ENCODE measurements at regions not wholly inside any gene's neighbourhood (a gene's known extent, or its start where the extent isn't known, plus 50 kb on each side); places are given as distances from the start of the nearest gene placed in this dataset.
"Not testable (repeated sequence)": the region's sequence is repeated elsewhere in the genome, so short reads cannot be mapped to it uniquely, and the experiment has no call there.

- CTCF ChIA-PET: interaction anchor here (1.3 to 1.5 kb wide), 2 partner anchors 8 to 27 kb away, joined by 4 to 5 read pairs; no protein-coding TSS in a partner anchor
- no peaks in the 10 kb centered on the region for H3K36me3 ChIP-seq (ENCODE audit: control insufficient read depth in 4 of 4, insufficient read depth in 4 of 4, low read length in 3 of 4)
- DNase-seq: no peak
- H3K9me3 ChIP-seq (ENCODE audit: control extremely low read depth in 1 of 5, control insufficient read depth in 4 of 5, insufficient read depth in 2 of 5, low read depth in 1 of 5, low read length in 4 of 5): no peaks in the 10 kb centered on the region
- H3K4me1 ChIP-seq (ENCODE audit: control extremely low read depth in 1 of 4, control insufficient read depth in 4 of 4, insufficient read depth in 4 of 4, low read length in 3 of 4): peaks cover 3 to 14% (median 8%) of the 10 kb centered on the region in 4 experiments
- no peak overlapping the region for H3K27ac ChIP-seq (ENCODE audit: insufficient read depth in 1 of 2, low read depth in 1 of 2, low read length in 2 of 2, poor library complexity in 1 of 2, severe bottlenecking in 2 of 2)
- no peaks in the 10 kb centered on the region for H3K27me3 ChIP-seq (replicated peaks in 2 of 5; ENCODE audit: control insufficient read depth in 4 of 5, insufficient read depth in 5 of 5, low read length in 4 of 5)
- no peak overlapping the region for H3K4me3 ChIP-seq (ENCODE audit: control insufficient read depth in 1 of 7, extremely low read depth in 1 of 7, insufficient read depth in 4 of 7, low read depth in 2 of 7, low read length in 6 of 7)
- WGBS (ENCODE audit: insufficient coverage): 100% methylated on average over 2 of the region's 3 CpGs
- POLR2A ChIA-PET: no interaction called here
Measured at GRCh38 chr9:107780960-107781359, 291.4 kb upstream of the KLF4 start.

- no peak overlapping the region for H3K4me3 ChIP-seq (ENCODE audit: control insufficient read depth in 1 of 7, extremely low read depth in 1 of 7, insufficient read depth in 4 of 7, low read depth in 2 of 7, low read length in 6 of 7)
- peaks cover 3 to 14% (median 8%) of the 10 kb centered on the region in 4 experiments for H3K4me1 ChIP-seq (ENCODE audit: control extremely low read depth in 1 of 4, control insufficient read depth in 4 of 4, insufficient read depth in 4 of 4, low read length in 3 of 4)
- no peak for DNase-seq
- H3K27me3 ChIP-seq (replicated peaks in 2 of 5; ENCODE audit: control insufficient read depth in 4 of 5, insufficient read depth in 5 of 5, low read length in 4 of 5): no peaks in the 10 kb centered on the region
- POLR2A ChIA-PET: no interaction called here
- CTCF ChIA-PET: no interaction called here
- H3K27ac ChIP-seq (ENCODE audit: insufficient read depth in 1 of 2, low read depth in 1 of 2, low read length in 2 of 2, poor library complexity in 1 of 2, severe bottlenecking in 2 of 2): no peak overlapping the region
- no peaks in the 10 kb centered on the region for H3K9me3 ChIP-seq (ENCODE audit: control extremely low read depth in 1 of 5, control insufficient read depth in 4 of 5, insufficient read depth in 2 of 5, low read depth in 1 of 5, low read length in 4 of 5)
- WGBS (ENCODE audit: insufficient coverage): 100% methylated on average over 1 of the region's 3 CpGs
- H3K36me3 ChIP-seq (ENCODE audit: control insufficient read depth in 4 of 4, insufficient read depth in 4 of 4, low read length in 3 of 4): no peaks in the 10 kb centered on the region
Measured at GRCh38 chr9:107779731-107780130, 290.2 kb upstream of the KLF4 start.

DNA sequence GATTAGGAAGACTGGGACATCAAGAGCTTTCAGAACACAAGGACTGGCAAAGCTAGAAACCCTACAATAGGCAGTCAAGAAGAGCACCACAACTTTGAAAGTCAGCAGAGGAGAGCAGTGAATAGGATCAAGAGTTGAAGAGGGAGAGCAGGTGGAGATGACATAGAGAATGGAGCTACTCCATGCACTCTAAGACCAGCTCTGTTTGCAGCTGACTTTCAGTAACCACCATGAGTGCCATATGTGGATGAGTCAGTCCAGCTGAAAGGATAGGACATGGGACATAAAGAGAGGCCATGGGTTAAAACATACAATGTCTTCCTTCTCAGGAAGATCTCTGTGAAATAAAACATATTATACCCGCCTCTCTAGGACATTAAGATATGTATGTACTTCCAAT, 289.1 kb upstream of the KLF4 start:
- CTCF ChIA-PET: no interaction called here
- POLR2A ChIA-PET: no interaction called here
- no CpG with 5 or more reads among the region's 1 CpG for WGBS (ENCODE audit: insufficient coverage)

GRCh38 chr9:107774099-107774498, 284.5 kb upstream of the KLF4 start:
- peaks cover 0 to 11% (median 6%) of the 10 kb centered on the region in 5 experiments for H3K9me3 ChIP-seq (ENCODE audit: control extremely low read depth in 1 of 5, control insufficient read depth in 4 of 5, insufficient read depth in 2 of 5, low read depth in 1 of 5, low read length in 4 of 5)
- H3K4me3 ChIP-seq (ENCODE audit: control insufficient read depth in 1 of 7, extremely low read depth in 1 of 7, insufficient read depth in 4 of 7, low read depth in 2 of 7, low read length in 6 of 7); H3K27ac ChIP-seq (ENCODE audit: insufficient read depth in 1 of 2, low read depth in 1 of 2, low read length in 2 of 2, poor library complexity in 1 of 2, severe bottlenecking in 2 of 2); H3K4me1 ChIP-seq (ENCODE audit: control extremely low read depth in 1 of 4, control insufficient read depth in 4 of 4, insufficient read depth in 4 of 4, low read length in 3 of 4); H3K36me3 ChIP-seq (ENCODE audit: control insufficient read depth in 4 of 4, insufficient read depth in 4 of 4, low read length in 3 of 4); POLR2A ChIA-PET; H3K27me3 ChIP-seq (replicated peaks in 2 of 5; ENCODE audit: control insufficient read depth in 4 of 5, insufficient read depth in 5 of 5, low read length in 4 of 5): not testable (repeated sequence)
- CTCF ChIA-PET: interaction anchor here (1.0 kb wide), 1 partner anchor 8 kb away, joined by 3 read pairs; no protein-coding TSS in a partner anchor
- WGBS (ENCODE audit: insufficient coverage): no CpG with 5 or more reads among the region's 2 CpGs
- DNase-seq: peak in 1 of 3 donors; percentile 24

More for the DNA sequence above, 289.1 kb upstream of the KLF4 start:
- DNase-seq: no peak
- no peak overlapping the region for H3K27ac ChIP-seq (ENCODE audit: insufficient read depth in 1 of 2, low read depth in 1 of 2, low read length in 2 of 2, poor library complexity in 1 of 2, severe bottlenecking in 2 of 2)
- no peaks in the 10 kb centered on the region for H3K27me3 ChIP-seq (replicated peaks in 2 of 5; ENCODE audit: control insufficient read depth in 4 of 5, insufficient read depth in 5 of 5, low read length in 4 of 5)
- peaks cover 0 to 2% (median 0%) of the 10 kb centered on the region in 5 experiments for H3K9me3 ChIP-seq (ENCODE audit: control extremely low read depth in 1 of 5, control insufficient read depth in 4 of 5, insufficient read depth in 2 of 5, low read depth in 1 of 5, low read length in 4 of 5)
- no peak overlapping the region for H3K4me3 ChIP-seq (ENCODE audit: control insufficient read depth in 1 of 7, extremely low read depth in 1 of 7, insufficient read depth in 4 of 7, low read depth in 2 of 7, low read length in 6 of 7)
- H3K4me1 ChIP-seq (ENCODE audit: control extremely low read depth in 1 of 4, control insufficient read depth in 4 of 4, insufficient read depth in 4 of 4, low read length in 3 of 4): peaks cover 0 to 11% (median 6%) of the 10 kb centered on the region in 4 experiments
- no peaks in the 10 kb centered on the region for H3K36me3 ChIP-seq (ENCODE audit: control insufficient read depth in 4 of 4, insufficient read depth in 4 of 4, low read length in 3 of 4)

GRCh38 chr9:107772988-107773387, 283.4 kb upstream of the KLF4 start:
- H3K4me1 ChIP-seq (ENCODE audit: control extremely low read depth in 1 of 4, control insufficient read depth in 4 of 4, insufficient read depth in 4 of 4, low read length in 3 of 4): peaks cover 0 to 6% (median 0%) of the 10 kb centered on the region in 4 experiments
- H3K27me3 ChIP-seq (replicated peaks in 2 of 5; ENCODE audit: control insufficient read depth in 4 of 5, insufficient read depth in 5 of 5, low read length in 4 of 5): no peaks in the 10 kb centered on the region
- H3K36me3 ChIP-seq (ENCODE audit: control insufficient read depth in 4 of 4, insufficient read depth in 4 of 4, low read length in 3 of 4): no peaks in the 10 kb centered on the region
- no peak for DNase-seq
- CTCF ChIA-PET: interaction anchor here (1.5 kb wide), 1 partner anchor 9 kb away, joined by 5 read pairs; no protein-coding TSS in a partner anchor
- 89% methylated on average over 3 of the region's 3 CpGs for WGBS (ENCODE audit: insufficient coverage)
- H3K9me3 ChIP-seq (ENCODE audit: control extremely low read depth in 1 of 5, control insufficient read depth in 4 of 5, insufficient read depth in 2 of 5, low read depth in 1 of 5, low read length in 4 of 5): peaks cover 0 to 11% (median 6%) of the 10 kb centered on the region in 5 experiments
- no peak overlapping the region for H3K27ac ChIP-seq (ENCODE audit: insufficient read depth in 1 of 2, low read depth in 1 of 2, low read length in 2 of 2, poor library complexity in 1 of 2, severe bottlenecking in 2 of 2)
- POLR2A ChIA-PET: no interaction called here
- H3K4me3 ChIP-seq (ENCODE audit: control insufficient read depth in 1 of 7, extremely low read depth in 1 of 7, insufficient read depth in 4 of 7, low read depth in 2 of 7, low read length in 6 of 7): no peak overlapping the region

DNA sequence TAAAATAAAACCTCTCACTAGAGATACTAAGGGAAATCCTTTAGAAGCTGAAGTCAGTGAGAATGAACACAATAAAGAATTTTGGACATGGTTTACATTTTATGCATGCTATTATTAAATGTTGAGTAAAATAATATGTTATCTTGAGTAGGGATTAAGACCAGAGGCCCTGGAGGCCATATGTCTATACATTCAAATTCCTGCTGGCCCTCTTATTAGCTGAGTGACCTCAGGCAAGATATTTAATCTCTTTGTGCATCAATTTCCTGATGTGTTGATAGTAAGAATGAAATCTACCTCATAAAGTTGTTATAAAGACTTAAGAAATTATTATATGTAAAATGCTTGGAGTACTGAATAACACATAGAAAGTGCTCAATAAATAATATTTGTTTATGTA, 281.1 kb upstream of the KLF4 start:
- peaks cover 0 to 11% (median 6%) of the 10 kb centered on the region in 5 experiments for H3K9me3 ChIP-seq (ENCODE audit: control extremely low read depth in 1 of 5, control insufficient read depth in 4 of 5, insufficient read depth in 2 of 5, low read depth in 1 of 5, low read length in 4 of 5)

GRCh38 chr9:107768224-107768623, 278.7 kb upstream of the KLF4 start:
- no peaks in the 10 kb centered on the region for H3K27me3 ChIP-seq (replicated peaks in 2 of 5; ENCODE audit: control insufficient read depth in 4 of 5, insufficient read depth in 5 of 5, low read length in 4 of 5)
- H3K9me3 ChIP-seq (ENCODE audit: control extremely low read depth in 1 of 5, control insufficient read depth in 4 of 5, insufficient read depth in 2 of 5, low read depth in 1 of 5, low read length in 4 of 5): peaks cover 0 to 7% (median 5%) of the 10 kb centered on the region in 5 experiments
- CTCF ChIA-PET: no interaction called here
- H3K27ac ChIP-seq (ENCODE audit: insufficient read depth in 1 of 2, low read depth in 1 of 2, low read length in 2 of 2, poor library complexity in 1 of 2, severe bottlenecking in 2 of 2): no peak overlapping the region
- no peak overlapping the region for H3K4me3 ChIP-seq (ENCODE audit: control insufficient read depth in 1 of 7, extremely low read depth in 1 of 7, insufficient read depth in 4 of 7, low read depth in 2 of 7, low read length in 6 of 7)
- POLR2A ChIA-PET: no interaction called here
- no peak for DNase-seq
- H3K36me3 ChIP-seq (ENCODE audit: control insufficient read depth in 4 of 4, insufficient read depth in 4 of 4, low read length in 3 of 4): no peaks in the 10 kb centered on the region
- 97% methylated on average over 6 of the region's 9 CpGs for WGBS (ENCODE audit: insufficient coverage)
- no peaks in the 10 kb centered on the region for H3K4me1 ChIP-seq (ENCODE audit: control extremely low read depth in 1 of 4, control insufficient read depth in 4 of 4, insufficient read depth in 4 of 4, low read length in 3 of 4)

More for the DNA sequence above, 281.1 kb upstream of the KLF4 start:
- H3K36me3 ChIP-seq (ENCODE audit: control insufficient read depth in 4 of 4, insufficient read depth in 4 of 4, low read length in 3 of 4): no peaks in the 10 kb centered on the region
- ChIA-PET CTCF (no interaction called here), POLR2A (interaction anchor here (0.6 kb wide), 1 partner anchor 94 kb away, joined by 4 read pairs; no protein-coding TSS in a partner anchor)
- H3K4me3 ChIP-seq (ENCODE audit: control insufficient read depth in 1 of 7, extremely low read depth in 1 of 7, insufficient read depth in 4 of 7, low read depth in 2 of 7, low read length in 6 of 7): no peak overlapping the region
- DNase-seq: no peak
- no peaks in the 10 kb centered on the region for H3K27me3 ChIP-seq (replicated peaks in 2 of 5; ENCODE audit: control insufficient read depth in 4 of 5, insufficient read depth in 5 of 5, low read length in 4 of 5)
- no peak overlapping the region for H3K27ac ChIP-seq (ENCODE audit: insufficient read depth in 1 of 2, low read depth in 1 of 2, low read length in 2 of 2, poor library complexity in 1 of 2, severe bottlenecking in 2 of 2)
- peaks cover 0 to 6% (median 0%) of the 10 kb centered on the region in 4 experiments for H3K4me1 ChIP-seq (ENCODE audit: control extremely low read depth in 1 of 4, control insufficient read depth in 4 of 4, insufficient read depth in 4 of 4, low read length in 3 of 4)

Measured in common myeloid progenitor, CD34-positive (primary cell).